K562 (cell line): ENCODE measurements at regions not wholly inside any gene's neighbourhood (a gene's known extent, or its start where the extent isn't known, plus 50 kb on each side); places are given as distances from the start of the nearest gene placed in this dataset.

Experiments used
- ARNT ChIP-seq, 2 experiments: fragments of 450-650 bp; IDR thresholded peaks; 2 replicates each; pipeline ENCODE4 v1.6.1; 2016; ENCODE audit warnings: mild to moderate bottlenecking in 1 of 2
- HNRNPH1 ChIP-seq: fragments of 200-400 bp; formaldehyde crosslinking; optimal IDR thresholded peaks from 2 replicates; pipeline ENCODE3; 2017; ENCODE audit warnings: low read depth, mild to moderate bottlenecking, low read length, moderate library complexity
- TF ChIP-seq, protein P1 (sequence below): fragments of 450-650 bp; IDR thresholded peaks from 2 replicates; pipeline ENCODE4 v1.6.1; 2016; ENCODE audit warnings: antibody characterized with exemption
- TF ChIP-seq, protein P2 (sequence below), 3 experiments: fragments of 200-800 bp in 1 of 3; sonication (Bioruptor generic) in 1 of 3; sonication (generic) in 1 of 3; formaldehyde crosslinking in 1 of 3; IDR thresholded peaks; 2 replicates each; pipeline versions ENCODE4 v1.6.1 to v1.8.0; 2016 to 2022; ENCODE audit warnings: mild to moderate bottlenecking in 2 of 3, missing compliant biosample characterization in 2 of 3, missing genetic modification characterization in 2 of 3, missing genetic modification reagents in 1 of 3

DNA sequence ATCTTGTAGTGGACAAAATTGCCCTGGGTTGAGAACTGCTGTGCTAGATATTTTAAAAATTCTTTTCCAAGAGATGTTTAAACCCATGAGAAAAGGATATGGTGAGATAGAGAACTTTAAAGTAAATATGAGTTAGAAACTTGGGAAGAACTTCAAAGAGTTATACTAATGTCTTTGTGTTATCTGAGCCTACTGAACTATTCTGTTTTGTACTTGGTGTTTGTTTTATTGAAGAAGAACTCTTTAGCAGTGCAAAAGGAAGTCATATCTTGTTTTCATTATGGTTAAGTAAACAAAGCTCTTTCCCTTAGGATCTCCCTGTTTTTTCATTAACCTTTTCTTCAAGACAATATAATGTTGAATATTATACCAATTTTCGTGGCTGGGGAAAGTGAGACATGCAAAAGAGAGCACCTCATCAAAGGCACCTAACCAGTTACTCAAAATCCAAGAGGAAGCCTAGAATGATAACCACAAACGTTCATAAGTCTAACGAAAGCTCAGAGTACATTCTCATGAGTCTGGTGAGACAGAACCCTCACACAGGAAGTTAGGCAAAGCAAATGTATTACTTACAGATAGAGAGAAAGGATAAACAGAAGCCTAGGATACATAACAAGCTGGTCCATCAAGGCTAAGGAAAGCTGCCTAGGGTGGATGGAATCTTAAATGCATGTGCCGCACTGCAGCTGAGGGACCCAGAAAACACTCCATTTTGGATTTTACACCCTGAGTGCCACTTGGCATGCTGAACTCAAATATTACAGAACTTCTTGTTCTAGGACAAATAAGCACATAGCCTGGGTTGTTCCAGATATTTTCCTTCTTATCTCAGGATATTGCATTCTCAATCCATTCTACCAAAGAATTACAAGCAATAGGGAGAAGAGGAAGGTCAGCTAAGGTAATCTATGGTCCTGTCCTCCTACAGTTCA, 112.5 kb upstream of the ANO3 start:
- TF ChIP-seq, protein P1, sequence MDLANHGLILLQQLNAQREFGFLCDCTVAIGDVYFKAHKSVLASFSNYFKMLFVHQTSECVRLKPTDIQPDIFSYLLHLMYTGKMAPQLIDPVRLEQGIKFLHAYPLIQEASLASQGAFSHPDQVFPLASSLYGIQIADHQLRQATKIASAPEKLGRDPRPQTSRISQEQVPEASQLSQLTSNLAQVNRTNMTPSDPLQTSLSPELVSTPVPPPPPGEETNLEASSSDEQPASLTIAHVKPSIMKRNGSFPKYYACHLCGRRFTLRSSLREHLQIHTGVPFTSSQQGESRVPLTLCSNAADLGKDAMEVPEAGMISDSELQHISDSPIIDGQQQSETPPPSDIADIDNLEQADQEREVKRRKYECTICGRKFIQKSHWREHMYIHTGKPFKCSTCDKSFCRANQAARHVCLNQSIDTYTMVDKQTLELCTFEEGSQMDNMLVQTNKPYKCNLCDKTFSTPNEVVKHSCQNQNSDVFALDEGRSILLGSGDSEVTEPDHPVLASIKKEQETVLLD = no peak
- TF ChIP-seq, protein P2, sequence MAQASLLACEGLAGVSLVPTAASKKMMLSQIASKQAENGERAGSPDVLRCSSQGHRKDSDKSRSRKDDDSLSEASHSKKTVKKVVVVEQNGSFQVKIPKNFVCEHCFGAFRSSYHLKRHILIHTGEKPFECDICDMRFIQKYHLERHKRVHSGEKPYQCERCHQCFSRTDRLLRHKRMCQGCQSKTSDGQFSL (CRISPR knock-in tag; IDR thresholded peaks at IDR 0.05) = no peak
- TF ChIP-seq, protein P2 (tag; IDR thresholded peaks at IDR 0.05) = no peak
- TF ChIP-seq HNRNPH1 (no peak), ARNT (IDR thresholded peaks at IDR 0.05) (no peak)
